HG02571 (cell line): ENCODE measurements at regions not wholly inside any gene's neighbourhood (a gene's known extent, or its start where the extent isn't known, plus 50 kb on each side); places are given as distances from the start of the nearest gene placed in this dataset.

Experiments
- ATAC-seq: cut with Tn5 transposase; IDR thresholded peaks from one replicate; pipeline ENCODE4 v1.9.1; 2021; ENCODE audit warnings: mild to moderate bottlenecking, moderate library complexity; ENCODE audit not compliant: unreplicated experiment

- ATAC-seq: no peak
These were observed 438.2 kb upstream of the PCDH7 start for GRCh38 chr4:30281986-30282385.

- ATAC-seq: no peak
These were observed 436.8 kb upstream of the PCDH7 start for GRCh38 chr4:30283336-30283735.

GRCh38 chr4:30294295-30294694 is 425.9 kb upstream of the PCDH7 start:
- no peak for ATAC-seq

GRCh38 chr4:30295652-30296051 is 424.5 kb upstream of the PCDH7 start:
- no peak for ATAC-seq

- no peak for ATAC-seq
These were observed 406.2 kb upstream of the PCDH7 start for GRCh38 chr4:30314001-30314400.

- no peak for ATAC-seq
These were observed 389.1 kb upstream of the PCDH7 start for GRCh38 chr4:30330894-30331652.

- ATAC-seq: no peak
These were observed 378.4 kb upstream of the PCDH7 start for GRCh38 chr4:30341731-30342130.

- no peak for ATAC-seq
These were observed 369.9 kb upstream of the PCDH7 start for GRCh38 chr4:30350288-30350687.

GRCh38 chr4:30354605-30355004 is 365.6 kb upstream of the PCDH7 start:
- ATAC-seq: no peak

- ATAC-seq: no peak
These were observed 357.7 kb upstream of the PCDH7 start for GRCh38 chr4:30362436-30362835.

- no peak for ATAC-seq
These were observed 350.1 kb upstream of the PCDH7 start for GRCh38 chr4:30370105-30370504.

- ATAC-seq: peak; percentile 81
These were observed 339.7 kb upstream of the PCDH7 start for GRCh38 chr4:30380404-30380998.

- ATAC-seq: no peak
These were observed 334.5 kb upstream of the PCDH7 start for GRCh38 chr4:30385650-30386049.

- ATAC-seq: no peak
These were observed 333.8 kb upstream of the PCDH7 start for GRCh38 chr4:30386266-30386895.

- ATAC-seq: no peak
These were observed 324.3 kb upstream of the PCDH7 start for GRCh38 chr4:30395902-30396301.

- no peak for ATAC-seq
These were observed 323.2 kb upstream of the PCDH7 start for GRCh38 chr4:30396772-30397475.

GRCh38 chr4:30399476-30399875 is 320.7 kb upstream of the PCDH7 start:
- ATAC-seq: no peak

GRCh38 chr4:30402276-30402675 is 317.9 kb upstream of the PCDH7 start:
- ATAC-seq: no peak

GRCh38 chr4:30413915-30414314 is 306.3 kb upstream of the PCDH7 start:
- no peak for ATAC-seq

- no peak for ATAC-seq
These were observed 303.6 kb upstream of the PCDH7 start for GRCh38 chr4:30416547-30416946.

- ATAC-seq: no peak
These were observed 292.2 kb upstream of the PCDH7 start for GRCh38 chr4:30427932-30428331.
